ENCODE measurements at regions not wholly inside any gene's neighbourhood (a gene's known extent, or its start where the extent isn't known, plus 50 kb on each side); places are given as distances from the start of the nearest gene placed in this dataset.

DNA sequence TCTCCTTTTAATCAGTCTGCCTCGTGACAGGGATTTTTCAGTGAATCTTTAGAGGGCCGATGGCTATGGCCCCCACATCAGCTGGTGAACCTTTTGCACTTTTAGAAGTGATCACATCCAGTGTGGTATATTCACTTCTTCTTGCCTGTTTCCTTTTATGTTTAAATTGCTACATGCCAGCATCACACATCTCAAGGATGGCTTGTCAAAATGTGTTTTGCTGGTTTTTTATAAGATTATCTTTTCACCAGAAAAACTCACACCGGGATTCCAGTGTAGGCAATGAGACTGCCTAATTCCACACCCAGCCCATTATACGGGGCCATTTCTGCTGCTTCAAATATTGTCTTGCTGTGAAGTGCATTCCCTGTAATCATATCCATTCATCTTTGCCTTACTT lies 1151.7 kb upstream of the ADGRL4 start:
- TF ChIP-seq POLR2A (IDR thresholded peaks at IDR 0.05) = no peak
- TF ChIP-seq, protein P1, sequence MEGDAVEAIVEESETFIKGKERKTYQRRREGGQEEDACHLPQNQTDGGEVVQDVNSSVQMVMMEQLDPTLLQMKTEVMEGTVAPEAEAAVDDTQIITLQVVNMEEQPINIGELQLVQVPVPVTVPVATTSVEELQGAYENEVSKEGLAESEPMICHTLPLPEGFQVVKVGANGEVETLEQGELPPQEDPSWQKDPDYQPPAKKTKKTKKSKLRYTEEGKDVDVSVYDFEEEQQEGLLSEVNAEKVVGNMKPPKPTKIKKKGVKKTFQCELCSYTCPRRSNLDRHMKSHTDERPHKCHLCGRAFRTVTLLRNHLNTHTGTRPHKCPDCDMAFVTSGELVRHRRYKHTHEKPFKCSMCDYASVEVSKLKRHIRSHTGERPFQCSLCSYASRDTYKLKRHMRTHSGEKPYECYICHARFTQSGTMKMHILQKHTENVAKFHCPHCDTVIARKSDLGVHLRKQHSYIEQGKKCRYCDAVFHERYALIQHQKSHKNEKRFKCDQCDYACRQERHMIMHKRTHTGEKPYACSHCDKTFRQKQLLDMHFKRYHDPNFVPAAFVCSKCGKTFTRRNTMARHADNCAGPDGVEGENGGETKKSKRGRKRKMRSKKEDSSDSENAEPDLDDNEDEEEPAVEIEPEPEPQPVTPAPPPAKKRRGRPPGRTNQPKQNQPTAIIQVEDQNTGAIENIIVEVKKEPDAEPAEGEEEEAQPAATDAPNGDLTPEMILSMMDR (IDR thresholded peaks at IDR 0.05 in 8 of 11, conservative IDR thresholded peaks at IDR 0.05 in 3 of 11) = no peak
- TF ChIP-seq POLR2AphosphoS5 (IDR thresholded peaks at IDR 0.05) = no peak
